Lower leg skin (tissue), 3 donors: ENCODE measurements at regions not wholly inside any gene's neighbourhood (a gene's known extent, or its start where the extent isn't known, plus 50 kb on each side); places are given as distances from the start of the nearest gene placed in this dataset.

Experiments
- CTCF ChIP-seq, 3 donors: fragments of 450-650 bp; IDR thresholded peaks; one replicate each; pipeline ENCODE4 v1.5.1; 2016; ENCODE audit warnings: antibody characterized with exemption in 3 of 3, mild to moderate bottlenecking in 3 of 3, moderate library complexity in 2 of 3
- POLR2A ChIP-seq, 2 donors: fragments of 450-650 bp; IDR thresholded peaks; one replicate each; pipeline ENCODE4 v1.6.1; 2016 to 2017; ENCODE audit warnings: antibody characterized with exemption in 2 of 2, mild to moderate bottlenecking in 1 of 2, moderate library complexity in 1 of 2

- TF ChIP-seq CTCF (IDR thresholded peaks at IDR 0.05), result no peak
- TF ChIP-seq POLR2A (IDR thresholded peaks at IDR 0.05), result no peak
These were observed 208.3 kb upstream of the VLDLR start for GRCh38 chr9:2413160-2413805.
